OCI-LY1 (cell line): ENCODE measurements at regions not wholly inside any gene's neighbourhood (a gene's known extent, or its start where the extent isn't known, plus 50 kb on each side); places are given as distances from the start of the nearest gene placed in this dataset.
"Not testable (repeated sequence)": the region's sequence is repeated elsewhere in the genome, so short reads cannot be mapped to it uniquely, and the experiment has no call there.

Experiments
- H2AFZ ChIP-seq: fragments of 200-600 bp; sonication (generic), shearing (Covaris generic); 2 replicates; pipeline ENCODE4 v1.6.0; 2014; ENCODE audit warnings: antibody characterized with exemption, mild to moderate bottlenecking, low read length
- H3F3A ChIP-seq: fragments of 200-600 bp; sonication (generic), shearing (Covaris generic); 2 replicates; pipeline ENCODE4 v1.6.0; 2014; ENCODE audit warnings: mild to moderate bottlenecking, antibody characterized with exemption, low read length, moderate library complexity; ENCODE audit not compliant: insufficient read depth
- H3K27ac ChIP-seq: fragments of 200-600 bp; sonication (generic); 2 replicates; pipeline ENCODE4 v1.5.1; 2014; ENCODE audit warnings: low read length, mixed run types, mild to moderate bottlenecking, low read depth; ENCODE audit not compliant: poor library complexity, severe bottlenecking
- H3K27me3 ChIP-seq: fragments of 200-600 bp; sonication (generic); 2 replicates; pipeline ENCODE4 v1.6.0; 2014; ENCODE audit warnings: antibody characterized with exemption, mild to moderate bottlenecking, low read length, moderate library complexity; ENCODE audit not compliant: insufficient read depth
- H3K36me3 ChIP-seq: fragments of 200-600 bp; sonication (generic); 2 replicates; pipeline ENCODE4 v1.6.1; 2014; ENCODE audit warnings: mild to moderate bottlenecking, antibody characterized with exemption, low read length, moderate library complexity, mixed read lengths; ENCODE audit not compliant: insufficient read depth
- H3K4me1 ChIP-seq: fragments of 200-600 bp; sonication (generic); 2 replicates; pipeline ENCODE4 v1.5.1; 2014; ENCODE audit warnings: mild to moderate bottlenecking, low read length, moderate library complexity; ENCODE audit not compliant: insufficient read depth, severe bottlenecking
- H3K4me2 ChIP-seq: fragments of 200-600 bp; sonication (generic), shearing (Covaris generic); 2 replicates; pipeline ENCODE4 v1.6.1; 2014; ENCODE audit warnings: low read length
- H3K4me3 ChIP-seq: fragments of 200-600 bp; sonication (generic); 2 replicates; pipeline ENCODE4 v1.5.1; 2014; ENCODE audit warnings: low read length, low read depth, mild to moderate bottlenecking, mixed read lengths; ENCODE audit not compliant: poor library complexity, severe bottlenecking
- H3K79me2 ChIP-seq: fragments of 200-600 bp; shearing (Covaris generic); 2 replicates; pipeline ENCODE4 v1.6.1; 2016; ENCODE audit warnings: mixed run types, low read length, mixed read lengths; ENCODE audit not compliant: insufficient read depth
- H3K9ac ChIP-seq: fragments of 200-600 bp; sonication (generic), shearing (Covaris generic); 2 replicates; pipeline ENCODE4 v1.6.1; 2014; ENCODE audit warnings: mild to moderate bottlenecking, low read length, mixed read lengths
- H3K9me2 ChIP-seq: fragments of 200-600 bp; sonication (generic), shearing (Covaris generic); 2 replicates; pipeline ENCODE4 v1.6.1; 2014; ENCODE audit warnings: low read depth, mild to moderate bottlenecking, low read length, mixed read lengths
- H3K9me3 ChIP-seq: fragments of 200-600 bp; shearing (Covaris generic); 2 replicates; pipeline ENCODE4 v1.6.1; 2014; ENCODE audit warnings: low read length, mixed read lengths
- H4K20me1 ChIP-seq: fragments of 200-600 bp; sonication (generic), shearing (Covaris generic); 2 replicates; pipeline ENCODE4 v1.6.0; 2016; ENCODE audit warnings: mild to moderate bottlenecking, low read length; ENCODE audit not compliant: insufficient read depth
- EZH2 ChIP-seq: fragments of 200-600 bp; sonication (generic), shearing (Covaris generic); IDR thresholded peaks from 2 replicates; pipeline ENCODE4 v1.8.0; 2017; ENCODE audit warnings: borderline replicate concordance, mixed run types, mild to moderate bottlenecking, antibody characterized with exemption, low read length, moderate library complexity, mixed read lengths
- TF ChIP-seq, protein P1 (sequence below): fragments of 200-600 bp; sonication (generic), shearing (Covaris generic); IDR thresholded peaks from 2 replicates; pipeline ENCODE4 v1.5.1; 2017; ENCODE audit warnings: mild to moderate bottlenecking, antibody characterized with exemption, low read length, moderate library complexity, mixed read lengths

DNA sequence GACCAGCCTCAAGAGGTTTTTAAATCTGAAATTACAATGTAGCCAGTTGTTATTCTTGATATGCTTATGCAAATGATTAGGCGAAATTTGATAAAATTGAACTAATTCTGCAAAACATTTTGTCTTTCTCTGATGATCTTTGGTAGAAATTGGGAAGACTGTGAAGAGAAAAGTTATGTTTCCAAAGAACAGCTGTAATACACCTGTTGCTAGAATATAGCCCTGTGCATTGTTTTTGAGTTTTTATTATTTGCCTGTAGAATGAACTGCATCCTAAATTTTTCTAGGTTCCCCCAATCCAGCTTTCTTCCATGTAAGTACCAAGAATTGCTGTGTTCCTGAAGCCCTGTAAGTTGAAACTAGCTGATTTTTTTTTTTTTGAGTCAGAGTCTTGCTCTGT, 81.5 kb upstream of the RHOU start:
- Histone ChIP-seq H3K9ac (no peak overlapping the region), H3K9me2 (no peaks in the 10 kb centered on the region), H3F3A (no peaks in the 10 kb centered on the region), H3K27me3 (no peaks in the 10 kb centered on the region), H4K20me1 (no peaks in the 10 kb centered on the region; the same call in 1 of the 2 replicates), H3K4me1 (no peaks in the 10 kb centered on the region), H3K9me3 (no peaks in the 10 kb centered on the region), H3K36me3 (peaks cover 12% of the 10 kb centered on the region), H3K4me3 (no peak overlapping the region), H3K4me2 (no peak overlapping the region), H3K27ac (no peak overlapping the region), H2AFZ (no peak overlapping the region), H3K79me2 (no peaks in the 10 kb centered on the region)
- TF ChIP-seq, protein P1, sequence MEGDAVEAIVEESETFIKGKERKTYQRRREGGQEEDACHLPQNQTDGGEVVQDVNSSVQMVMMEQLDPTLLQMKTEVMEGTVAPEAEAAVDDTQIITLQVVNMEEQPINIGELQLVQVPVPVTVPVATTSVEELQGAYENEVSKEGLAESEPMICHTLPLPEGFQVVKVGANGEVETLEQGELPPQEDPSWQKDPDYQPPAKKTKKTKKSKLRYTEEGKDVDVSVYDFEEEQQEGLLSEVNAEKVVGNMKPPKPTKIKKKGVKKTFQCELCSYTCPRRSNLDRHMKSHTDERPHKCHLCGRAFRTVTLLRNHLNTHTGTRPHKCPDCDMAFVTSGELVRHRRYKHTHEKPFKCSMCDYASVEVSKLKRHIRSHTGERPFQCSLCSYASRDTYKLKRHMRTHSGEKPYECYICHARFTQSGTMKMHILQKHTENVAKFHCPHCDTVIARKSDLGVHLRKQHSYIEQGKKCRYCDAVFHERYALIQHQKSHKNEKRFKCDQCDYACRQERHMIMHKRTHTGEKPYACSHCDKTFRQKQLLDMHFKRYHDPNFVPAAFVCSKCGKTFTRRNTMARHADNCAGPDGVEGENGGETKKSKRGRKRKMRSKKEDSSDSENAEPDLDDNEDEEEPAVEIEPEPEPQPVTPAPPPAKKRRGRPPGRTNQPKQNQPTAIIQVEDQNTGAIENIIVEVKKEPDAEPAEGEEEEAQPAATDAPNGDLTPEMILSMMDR: no peak
- TF ChIP-seq EZH2: no peak

DNA sequence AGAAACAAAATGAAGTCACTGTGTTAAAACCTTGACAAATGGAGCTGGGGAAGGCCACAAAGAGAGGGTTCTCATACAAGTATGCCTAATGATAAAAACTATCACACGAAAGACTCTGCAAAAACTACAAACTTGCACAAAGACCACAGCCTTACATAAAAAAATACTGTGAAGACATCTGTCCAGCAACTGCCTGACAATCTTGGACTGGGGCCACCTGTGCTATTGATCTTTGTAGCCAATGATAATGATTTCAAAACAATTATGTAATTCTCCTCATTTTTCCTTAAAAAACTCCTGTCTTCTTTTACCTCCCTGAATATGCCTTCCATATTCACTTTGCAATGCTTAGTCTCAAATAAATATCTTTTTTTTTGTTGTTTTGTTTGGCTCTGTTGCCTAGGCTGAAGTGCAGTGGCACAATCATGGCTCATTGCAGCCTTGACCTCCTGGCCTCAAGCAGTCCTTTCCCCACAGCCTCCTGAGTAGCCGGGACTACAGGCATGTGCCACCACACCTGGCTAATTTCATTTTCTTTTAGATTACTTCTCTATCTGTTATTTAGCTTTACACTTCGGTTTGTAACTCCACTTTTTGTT, 79.4 kb upstream of the RHOU start:
- Histone ChIP-seq H3K27ac (no peak overlapping the region), H3K36me3 (peaks cover 9% of the 10 kb centered on the region), H2AFZ (no peak overlapping the region), H3K79me2 (no peaks in the 10 kb centered on the region), H3K4me3 (no peak overlapping the region), H3K9ac (no peak overlapping the region), H3F3A (no peaks in the 10 kb centered on the region), H3K4me2 (no peak overlapping the region), H4K20me1 (no peaks in the 10 kb centered on the region; the same call in 1 of the 2 replicates), H3K27me3 (no peaks in the 10 kb centered on the region), H3K4me1 (no peaks in the 10 kb centered on the region), H3K9me2 (no peaks in the 10 kb centered on the region), H3K9me3 (no peaks in the 10 kb centered on the region)
- TF ChIP-seq, protein P1: no peak
- TF ChIP-seq EZH2: no peak

DNA sequence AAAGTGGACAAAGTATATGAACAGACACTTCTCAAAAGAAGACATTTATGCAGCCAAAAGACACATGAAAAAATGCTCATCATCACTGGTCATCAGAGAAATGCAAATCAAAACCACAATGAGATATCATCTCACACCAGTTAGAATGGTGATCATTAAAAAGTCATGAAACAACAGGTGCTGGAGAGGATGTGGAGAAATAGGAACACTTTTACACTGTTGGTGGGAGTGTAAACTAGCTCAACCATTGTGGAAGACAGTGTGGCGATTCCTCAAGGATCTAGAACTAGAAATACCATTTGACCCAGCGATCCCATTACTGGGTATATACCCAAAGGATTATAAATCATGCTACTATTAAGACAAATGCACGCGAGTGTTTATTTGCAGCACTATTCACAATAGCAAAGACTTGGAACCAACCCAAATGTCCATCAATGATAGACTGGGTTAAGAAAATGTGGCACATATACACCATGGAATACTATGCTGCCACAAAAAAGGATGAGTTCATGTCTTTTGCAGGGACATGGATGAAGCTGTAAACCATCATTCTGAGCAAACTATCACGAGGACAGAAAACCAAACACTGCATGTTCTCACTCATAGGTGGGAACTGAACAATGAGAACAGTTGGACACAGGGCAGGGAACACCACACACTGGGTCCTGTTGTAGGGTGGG, 73.1 kb upstream of the RHOU start:
- H3K9me2 ChIP-seq, H4K20me1 ChIP-seq, H3K9me3 ChIP-seq, H3K27ac ChIP-seq, H3K36me3 ChIP-seq, H3F3A ChIP-seq, H3K4me2 ChIP-seq, H3K4me1 ChIP-seq, H3K4me3 ChIP-seq, H3K9ac ChIP-seq, H3K79me2 ChIP-seq, H3K27me3 ChIP-seq, H2AFZ ChIP-seq: not testable (repeated sequence)
